ENCODE measurements at regions not wholly inside any gene's neighbourhood (a gene's known extent, or its start where the extent isn't known, plus 50 kb on each side); places are given as distances from the start of the nearest gene placed in this dataset.

GRCh38 chr17:13253733-13254410 lies 236.0 kb upstream of the ELAC2 start:
- Histone ChIP-seq H2BK12ac (ENCODE audit: low read depth, low read length) (no peak overlapping the region), H3K79me1 (ENCODE audit: low read depth, low read length) (no peaks in the 10 kb centered on the region), H3K27me3 (replicated peaks in 1 of 4; ENCODE audit: control insufficient read depth in 3 of 4, extremely low read depth in 1 of 4, insufficient read depth in 3 of 4, low read length in 3 of 4) (no peaks in the 10 kb centered on the region), H2BK15ac (ENCODE audit: low read length) (no peak overlapping the region), H3K4ac (replicated peaks; ENCODE audit: insufficient read length, low read depth, low read length) (no peak overlapping the region), H3K4me3 (ENCODE audit: extremely low read depth in 1 of 4, insufficient read depth in 2 of 4, low read depth in 3 of 4, low read length in 4 of 4) (no peak overlapping the region), H2BK20ac (ENCODE audit: low read length) (no peak overlapping the region; the same call in 1 of the 2 replicates), H3K14ac (ENCODE audit: insufficient read length) (no peak overlapping the region), H3K4me1 (replicated peaks in 1 of 4; ENCODE audit: control insufficient read depth in 3 of 4, insufficient read depth in 4 of 4, low read length in 3 of 4) (no peaks in the 10 kb centered on the region), H3K36me3 (ENCODE audit: control insufficient read depth in 2 of 4, insufficient read depth in 4 of 4, low read length in 3 of 4) (no peaks in the 10 kb centered on the region), H4K5ac (ENCODE audit: insufficient read length, low read depth, low read length) (no peak overlapping the region), H2AFZ (ENCODE audit: low read length) (no peak overlapping the region), H3K79me2 (ENCODE audit: control insufficient read depth in 1 of 2, insufficient read depth in 2 of 2, low read length in 2 of 2) (no peaks in the 10 kb centered on the region), H2AK5ac (ENCODE audit: low read depth, low read length) (no peak overlapping the region), H3K23me2 (ENCODE audit: low read depth, low read length) (no peaks in the 10 kb centered on the region), H3K56ac (replicated peaks; ENCODE audit: insufficient read length, low read depth, low read length) (no peak overlapping the region), H3K9me3 (ENCODE audit: insufficient read depth in 2 of 2, low read depth in 1 of 2, low read length in 1 of 2) (no peaks in the 10 kb centered on the region), H2BK120ac (replicated peaks; ENCODE audit: low read depth, low read length) (no peak overlapping the region), H3K4me2 (ENCODE audit: insufficient read depth in 1 of 2, low read depth in 2 of 2, low read length in 2 of 2) (no peak overlapping the region), H4K91ac (replicated peaks; ENCODE audit: insufficient read length, low read length) (no peak overlapping the region), H3K23ac (ENCODE audit: insufficient read length) (no peak overlapping the region), H3K18ac (ENCODE audit: extremely low read depth, low read length) (no peak overlapping the region), H3K9ac (replicated peaks in 1 of 4; ENCODE audit: extremely low read depth in 1 of 4, low read depth in 3 of 4, low read length in 3 of 4) (no peak overlapping the region), H4K8ac (ENCODE audit: extremely low read depth, insufficient read depth, low read length) (no peak overlapping the region), H3K27ac (ENCODE audit: low read depth, low read length) (no peak overlapping the region), H4K20me1 (replicated peaks in 1 of 2; ENCODE audit: control insufficient read depth in 1 of 2, insufficient read depth in 2 of 2, low read length in 2 of 2) (no peaks in the 10 kb centered on the region), H2BK5ac (ENCODE audit: low read depth, low read length) (no peak overlapping the region)
- 88% methylated on average over 3 of the region's 3 CpGs; no CpG with 5 or more reads in 1 of the 2 experiments for WGBS, 2 experiments (ENCODE audit: extremely low coverage in 1 of 2, insufficient coverage in 1 of 2, insufficient read length in 1 of 2, insufficient replicate concordance in 2 of 2, low coverage in 1 of 2, low lambda C conversion rate in 2 of 2, missing lambda C conversion rate in 1 of 2)
- CTCF ChIA-PET (ENCODE audit: partially characterized antibody) = interaction anchor here (1.2 kb wide), 1 partner anchor 10 kb away, joined by 3 read pairs; no protein-coding TSS in a partner anchor
- FAIRE-seq (no peak), DNase-seq (ENCODE audit: low read depth in 1 of 2, low spot score in 2 of 2) (no peak)
- POLR2A ChIA-PET (ENCODE audit: partially characterized antibody) = no interaction called here
- TF ChIP-seq SRF (IDR thresholded peaks at IDR 0.05; ENCODE audit: low read depth, low read length) (no peak), RAD21 (IDR thresholded peaks at IDR 0.05 in 1 of 2, conservative IDR thresholded peaks at IDR 0.05 in 1 of 2; ENCODE audit: low read depth in 2 of 2, low read length in 2 of 2) (no peak), TAF1 (IDR thresholded peaks at IDR 0.05; ENCODE audit: low read depth, low read length) (no peak), FOSL1 (IDR thresholded peaks at IDR 0.05; ENCODE audit: insufficient read depth, low read depth, low read length) (no peak), KDM4A (IDR thresholded peaks at IDR 0.05; ENCODE audit: low read depth, low read length, severe bottlenecking) (no peak), RNF2 (IDR thresholded peaks at IDR 0.05; ENCODE audit: borderline replicate concordance, low read depth, low read length, missing control alignments, poor library complexity, severe bottlenecking) (no peak), E2F6 (IDR thresholded peaks at IDR 0.05) (no peak), ZNF274 (IDR thresholded peaks at IDR 0.05; ENCODE audit: borderline replicate concordance, extremely low read depth, low read length) (no peak), RXRA (IDR thresholded peaks at IDR 0.05; ENCODE audit: insufficient read depth, low read depth, low read length) (no peak), PHF8 (conservative IDR thresholded peaks at IDR 0.05; ENCODE audit: low read depth, low read length) (no peak), CREB1 (IDR thresholded peaks at IDR 0.05) (no peak), CBX8 (IDR thresholded peaks at IDR 0.05; ENCODE audit: borderline replicate concordance, low read depth, low read length) (no peak)
